HepG2 (cell line): ENCODE measurements at regions not wholly inside any gene's neighbourhood (a gene's known extent, or its start where the extent isn't known, plus 50 kb on each side); places are given as distances from the start of the nearest gene placed in this dataset.
A peak's percentile ranks its signal among the peaks of the same experiment; 100 is the strongest.

Experiments used
- ATAC-seq: fragments of 200-7000 bp; cut with Tn5 transposase; 3 replicates; pipeline ENCODE4 v1.9.1; 2020; ENCODE audit warnings: mild to moderate bottlenecking, moderate library complexity
- BruUV-seq: library from RNA; stranded (reverse); fragments of 400-500 nt; replicated peaks from 2 replicates; lab custom pipeline; 2021; lab: Mats Ljungman, UMichigan
- CTCF ChIA-PET: fragments of 300-600 bp; formaldehyde crosslinking; extraction: SDS; loops from one replicate; lab custom pipeline; 2021; ENCODE audit warnings: low total read pairs, inconsistent platforms, low intra/inter-chr PET ratio; lab: Yijun Ruan, JAX
- POLR2A ChIA-PET: fragments of 350-600 bp; sonication (Branson Sonifier 250); formaldehyde crosslinking; loops from one replicate; lab custom pipeline; 2020; ENCODE audit warnings: antibody characterized with exemption, inconsistent platforms; lab: Yijun Ruan, JAX
- DNase-seq: peaks from one replicate; pipeline ENCODE4 v3.0.0-alpha.2; 2015; ENCODE audit warnings: low spot score
- FAIRE-seq: peaks from 3 replicates; lab custom pipeline; 2011; peaks lifted over from hg19 to GRCh38; lab: Jason Lieb, UNC
- H2AFZ ChIP-seq: one replicate; pipeline ENCODE4 v1.6.1; 2011; ENCODE audit warnings: low read length, inconsistent platforms
- H3K27ac ChIP-seq: fragments of 300-600 bp; 3 replicates; pipeline ENCODE4 v1.8.0; 2011; ENCODE audit warnings: mixed run types, mild to moderate bottlenecking, mixed read lengths, low read length, inconsistent platforms; ENCODE audit not compliant: insufficient read depth; ENCODE audit errors: extremely low read length
- H3K27me3 ChIP-seq, 2 experiments: fragments of 200-600 bp in 1 of 2; 2 replicates in 1 of 2; 3 replicates in 1 of 2; pipeline versions ENCODE4 v1.6.0 to v1.8.0; 2011; ENCODE audit warnings: low read length in 2 of 2, mild to moderate bottlenecking in 2 of 2, moderate library complexity in 2 of 2, inconsistent platforms in 1 of 2; ENCODE audit not compliant: insufficient read depth in 2 of 2, control insufficient read depth in 1 of 2
- H3K36me3 ChIP-seq, 2 experiments: fragments of 200-600 bp in 1 of 2; replicated peaks in 1 of 2; 2 replicates in 1 of 2; 3 replicates in 1 of 2; pipeline versions ENCODE4 v1.5.1 to v1.8.0; 2011; ENCODE audit warnings: low read length in 2 of 2, inconsistent platforms in 1 of 2; ENCODE audit not compliant: insufficient read depth in 2 of 2, control insufficient read depth in 1 of 2
- H3K4me1 ChIP-seq: 2 replicates; pipeline ENCODE4 v1.5.1; 2012; ENCODE audit warnings: low read length, inconsistent platforms; ENCODE audit not compliant: insufficient read depth
- H3K4me2 ChIP-seq: 2 replicates; pipeline ENCODE4 v1.6.0; 2011; ENCODE audit warnings: low read depth, low read length, inconsistent platforms
- H3K4me3 ChIP-seq, 3 experiments: fragments of 200-600 bp in 1 of 3; sonication (generic), shearing (Covaris generic) in 1 of 3; replicated peaks in 1 of 3; 2 replicates each; pipeline ENCODE4 v1.5.1; 2011 to 2016; ENCODE audit warnings: low read length in 3 of 3, inconsistent platforms in 2 of 3, low read depth in 2 of 3, mild to moderate bottlenecking in 2 of 3, control low read depth in 1 of 3, mixed read lengths in 1 of 3; ENCODE audit not compliant: insufficient read depth in 1 of 3
- H3K79me2 ChIP-seq: one replicate; pipeline ENCODE4 v1.6.1; 2011; ENCODE audit warnings: low read length, inconsistent platforms; ENCODE audit not compliant: insufficient read depth
- H3K9ac ChIP-seq: 2 replicates; pipeline ENCODE4 v1.6.0; 2011; ENCODE audit warnings: mild to moderate bottlenecking, low read depth, low read length, inconsistent platforms; ENCODE audit not compliant: insufficient read depth
- H3K9me3 ChIP-seq: 2 replicates; pipeline ENCODE4 v1.5.1; 2012; ENCODE audit warnings: mild to moderate bottlenecking, low read length
- H4K20me1 ChIP-seq: 2 replicates; pipeline ENCODE4 v1.6.0; 2011; ENCODE audit warnings: inconsistent platforms, mild to moderate bottlenecking, low read length, moderate library complexity; ENCODE audit not compliant: insufficient read depth
- KDM4B ChIP-seq: sonication (generic); formaldehyde crosslinking; IDR thresholded peaks from 2 replicates; pipeline ENCODE4 v1.4.0; 2020; ENCODE audit warnings: missing genetic modification reagents
- MAFF ChIP-seq: IDR thresholded peaks from 2 replicates; pipeline ENCODE4 v1.6.1; 2011; ENCODE audit warnings: low read depth, low read length, improper control_type of control experiment
- MAFK ChIP-seq, 2 experiments: IDR thresholded peaks in 1 of 2; conservative IDR thresholded peaks in 1 of 2; 2 replicates each; pipeline ENCODE4 v1.6.1; 2011; ENCODE audit warnings: improper control_type of control experiment in 2 of 2, low read length in 2 of 2
- POLR2A ChIP-seq, 2 experiments: IDR thresholded peaks; 2 replicates each; pipeline ENCODE4 v1.6.1; 2011; ENCODE audit warnings: low read depth in 2 of 2, low read length in 2 of 2, mild to moderate bottlenecking in 1 of 2, moderate library complexity in 1 of 2; ENCODE audit not compliant: insufficient read depth in 1 of 2
- ZEB1 ChIP-seq: IDR thresholded peaks from 2 replicates; pipeline ENCODE4 v1.6.1; 2012; ENCODE audit warnings: mild to moderate bottlenecking, low read depth, inconsistent platforms; ENCODE audit not compliant: insufficient replicate concordance
- ZFP82 ChIP-seq: sonication (generic); formaldehyde crosslinking; IDR thresholded peaks from 2 replicates; pipeline ENCODE4 v1.5.1; 2020; ENCODE audit warnings: mild to moderate bottlenecking, missing genetic modification reagents, borderline replicate concordance
- WGBS: methylation state at CpG from one replicate; pipeline ENCODE4 v1.1.6; 2017; ENCODE audit warnings: low lambda C conversion rate; 5-methylcytosine and 5-hydroxymethylcytosine counted together
- in situ Hi-C: cut with HindIII; loops from 2 replicates; pipeline ENCODE4 v1.10.0; 2017; ENCODE audit warnings: low pct_unique_long_range_greater_than_20kb; ENCODE audit not compliant: extremely low pct_ligation_motif_present
- intact Hi-C: fragments of 100-400 bp; cut with micrococcal nuclease; formaldehyde crosslinking; loops from one replicate; pipeline ENCODE4 v1.10.0; 2022; ENCODE audit not compliant: unreplicated experiment
- TF ChIP-seq, protein P1 (sequence below): IDR thresholded peaks from 2 replicates; pipeline ENCODE4 v1.6.1; 2012; ENCODE audit warnings: low read depth, low read length, improper control_type of control experiment

- H3K9me3 ChIP-seq = peaks cover 16% of the 10 kb centered on the region; the same call in 1 of the 2 replicates
- H3K36me3 ChIP-seq = no peaks in the 10 kb centered on the region
- no peak overlapping the region for H3K4me2 ChIP-seq
- no peak for DNase-seq
- ATAC-seq = no peak
- H3K27ac ChIP-seq = no peak overlapping the region
- WGBS = 1% methylated on average over 6 of the region's 6 CpGs
- H3K4me3 ChIP-seq = no peak overlapping the region
- FAIRE-seq = no peak
- no peaks in the 10 kb centered on the region for H3K79me2 ChIP-seq
- no peaks in the 10 kb centered on the region for H3K4me1 ChIP-seq
- no peak overlapping the region for H3K9ac ChIP-seq
- no peaks in the 10 kb centered on the region for H4K20me1 ChIP-seq
- ChIA-PET POLR2A (no interaction called here), CTCF (no interaction called here)
- no peaks in the 10 kb centered on the region for H3K27me3 ChIP-seq
- BruUV-seq = no TSS peak
- intact Hi-C loops = no loop called here
- in situ Hi-C loops = no loop called here
- TF ChIP-seq, protein P1, sequence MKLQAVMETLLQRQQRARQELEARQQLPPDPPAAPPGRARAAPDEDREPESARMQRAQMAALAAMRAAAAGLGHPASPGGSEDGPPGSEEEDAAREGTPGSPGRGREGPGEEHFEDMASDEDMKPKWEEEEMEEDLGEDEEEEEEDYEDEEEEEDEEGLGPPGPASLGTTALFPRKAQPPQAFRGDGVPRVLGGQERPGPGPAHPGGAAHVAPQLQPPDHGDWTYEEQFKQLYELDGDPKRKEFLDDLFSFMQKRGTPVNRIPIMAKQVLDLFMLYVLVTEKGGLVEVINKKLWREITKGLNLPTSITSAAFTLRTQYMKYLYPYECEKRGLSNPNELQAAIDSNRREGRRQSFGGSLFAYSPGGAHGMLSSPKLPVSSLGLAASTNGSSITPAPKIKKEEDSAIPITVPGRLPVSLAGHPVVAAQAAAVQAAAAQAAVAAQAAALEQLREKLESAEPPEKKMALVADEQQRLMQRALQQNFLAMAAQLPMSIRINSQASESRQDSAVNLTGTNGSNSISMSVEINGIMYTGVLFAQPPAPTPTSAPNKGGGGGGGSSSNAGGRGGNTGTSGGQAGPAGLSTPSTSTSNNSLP = no peak
- TF ChIP-seq POLR2A (IDR thresholded peaks at IDR 0.05; ENCODE audit: insufficient read depth in 1 of 2, low read depth in 2 of 2, low read length in 2 of 2) = no peak
- no peak for TF ChIP-seq ZEB1
- no peak for TF ChIP-seq KDM4B (CRISPR knock-in tag)
- no peak overlapping the region for H2AFZ ChIP-seq
These were observed 610.1 kb downstream of the AJAP1 start for GRCh38 chr1:5264476-5264875.

- Histone ChIP-seq H3K4me3 (no peak overlapping the region), H3K9me3 (peaks cover 27% of the 10 kb centered on the region; the same call in 1 of the 2 replicates), H3K79me2 (no peaks in the 10 kb centered on the region), H3K4me2 (no peak overlapping the region), H2AFZ (no peak overlapping the region), H4K20me1 (no peaks in the 10 kb centered on the region), H3K9ac (no peak overlapping the region), H3K36me3 (no peaks in the 10 kb centered on the region), H3K27ac (no peak overlapping the region), H3K4me1 (no peaks in the 10 kb centered on the region), H3K27me3 (no peaks in the 10 kb centered on the region)
- in situ Hi-C loops (no loop called here), intact Hi-C loops (no loop called here)
- DNase-seq (no peak), ATAC-seq (no peak), FAIRE-seq (no peak)
- 2% methylated on average over 2 of the region's 2 CpGs for WGBS
- ChIA-PET CTCF (no interaction called here), POLR2A (no interaction called here)
- TF ChIP-seq MAFF (peak; percentile 72), ZFP82 (no peak), MAFK (conservative IDR thresholded peaks at IDR 0.05 in 1 of 2, IDR thresholded peaks at IDR 0.05 in 1 of 2; ENCODE audit: low read length in 2 of 2) (peak; percentile 62 to 84)
- no TSS peak for BruUV-seq
These were observed 602.4 kb downstream of the AJAP1 start for GRCh38 chr1:5256793-5257192.
